ENCODE measurements at regions not wholly inside any gene's neighbourhood (a gene's known extent, or its start where the extent isn't known, plus 50 kb on each side); places are given as distances from the start of the nearest gene placed in this dataset.
"Not testable (repeated sequence)": the region's sequence is repeated elsewhere in the genome, so short reads cannot be mapped to it uniquely, and the experiment has no call there.

DNA sequence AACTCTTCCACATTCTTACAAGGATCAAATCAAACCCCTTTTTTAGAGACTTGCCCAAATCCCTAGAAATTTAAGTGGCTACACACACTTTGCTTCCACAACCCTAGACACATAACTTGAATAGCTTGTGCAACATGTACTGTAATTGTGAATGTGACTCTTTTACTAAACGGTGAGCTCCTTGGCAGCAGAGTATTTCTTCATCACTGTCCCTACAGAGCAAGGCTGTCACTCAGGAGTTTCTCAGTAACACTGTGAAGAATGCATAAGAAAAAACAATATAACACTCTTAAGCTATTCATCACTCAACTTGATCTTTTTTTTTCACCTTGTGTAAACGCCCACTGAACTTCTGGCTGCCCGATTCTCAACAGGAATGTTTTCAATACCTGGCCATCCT is 53.8 kb upstream of the ADAMTS18 start:
- DNase-seq, result no peak

DNA sequence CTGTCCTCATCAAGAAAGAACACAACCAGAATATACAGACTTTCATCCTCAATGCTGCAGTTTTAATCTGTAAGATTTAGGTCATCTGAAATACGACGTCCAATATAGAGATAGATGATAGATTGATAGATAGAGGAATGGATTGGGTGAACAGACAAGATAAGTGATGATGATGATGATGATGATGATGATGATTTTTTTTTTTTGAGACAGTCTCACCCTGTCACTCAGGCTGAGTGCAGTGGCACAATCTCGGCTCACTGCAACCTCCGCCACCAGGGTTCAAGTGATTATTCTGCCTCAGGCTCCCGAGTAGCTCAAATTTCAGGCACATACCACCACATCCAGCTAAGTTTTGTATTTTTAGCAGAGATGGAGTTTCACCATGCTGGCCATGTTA is 56.3 kb upstream of the ADAMTS18 start:
- no peak for DNase-seq

- no peak for DNase-seq
These were observed 62.1 kb upstream of the ADAMTS18 start for GRCh38 chr16:77496934-77497333.

DNA sequence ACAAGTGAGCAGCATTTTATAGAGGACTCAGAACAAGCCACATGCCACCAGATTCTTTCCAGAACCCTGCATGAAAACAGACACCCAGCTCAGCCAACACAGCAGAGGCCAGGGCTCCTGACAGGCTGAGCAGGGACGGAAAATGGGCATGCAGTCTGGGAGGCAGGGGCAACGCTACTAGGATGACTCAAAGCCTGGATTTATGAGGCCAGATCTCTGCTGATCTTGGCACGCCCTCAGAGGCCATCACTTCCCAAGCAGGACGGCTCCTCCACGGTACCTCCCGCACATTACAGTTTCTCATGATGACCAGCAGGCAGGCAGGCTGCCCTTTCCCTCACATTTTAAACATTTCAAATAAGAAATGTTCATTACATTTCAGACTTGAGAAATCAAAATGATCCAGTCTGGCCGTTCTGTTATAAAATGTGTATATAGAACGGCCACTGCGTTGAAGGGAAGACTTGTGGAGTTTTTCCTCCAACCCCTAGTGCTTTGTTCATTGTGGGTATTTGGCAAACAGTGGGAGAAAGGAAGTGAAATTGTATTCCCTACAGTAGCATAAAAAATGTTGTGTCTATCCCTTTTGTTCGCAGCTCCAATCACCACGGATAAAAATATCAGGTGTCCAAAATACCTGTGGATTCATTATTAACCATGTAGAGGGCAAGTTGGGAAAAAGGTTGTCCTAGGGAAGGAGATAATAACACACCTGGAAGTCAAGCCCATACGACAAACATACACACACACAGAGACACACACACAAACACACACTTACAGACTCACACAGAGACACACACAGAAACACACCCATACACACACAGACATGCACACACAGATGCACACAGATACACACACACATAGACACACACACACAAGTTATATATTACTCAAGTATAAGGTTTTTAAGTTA is 64.8 kb upstream of the ADAMTS18 start:
- no peak for DNase-seq

DNA sequence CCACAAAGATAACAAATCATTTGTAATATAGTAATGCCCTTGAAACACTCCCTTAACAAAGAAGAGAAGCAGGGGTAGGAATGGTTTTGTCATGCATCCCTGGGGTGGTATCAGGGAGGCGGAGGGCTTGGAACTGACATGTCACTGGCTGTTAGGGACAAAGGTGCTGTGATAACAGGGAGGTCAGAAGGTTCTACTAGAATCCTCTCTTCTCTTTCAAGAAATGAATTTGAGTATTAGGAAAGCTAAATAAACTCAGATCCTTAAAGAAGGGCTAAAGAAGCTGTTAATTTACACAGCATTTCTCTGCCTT is 65.4 kb upstream of the ADAMTS18 start:
- DNase-seq, result no peak

GRCh38 chr16:77500934-77501664 is 66.3 kb upstream of the ADAMTS18 start:
- no peak for DNase-seq

- no peak for DNase-seq
These were observed 67.6 kb upstream of the ADAMTS18 start for GRCh38 chr16:77502448-77502847.

GRCh38 chr16:77506492-77506891 is 71.7 kb upstream of the ADAMTS18 start:
- DNase-seq, result not testable (repeated sequence)

DNA sequence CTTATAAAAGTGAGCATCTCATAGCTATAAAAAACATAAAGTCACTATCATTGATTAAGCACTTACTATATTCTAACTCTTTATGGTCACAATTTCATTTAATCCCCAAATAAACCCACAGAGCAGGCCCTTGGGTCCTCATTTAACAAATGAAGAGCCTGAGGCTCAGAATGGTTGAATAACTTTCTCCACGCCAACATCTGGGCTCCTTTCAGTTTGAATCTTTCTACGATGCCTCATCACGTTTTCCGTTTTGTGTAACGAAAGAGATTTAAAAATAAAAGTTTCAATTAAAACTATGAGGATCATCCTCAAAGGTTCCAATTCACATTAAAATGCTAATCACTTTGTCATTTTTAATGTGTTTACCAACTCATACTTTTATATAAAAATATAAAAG is 74.2 kb upstream of the ADAMTS18 start:
- no peak for DNase-seq

DNA sequence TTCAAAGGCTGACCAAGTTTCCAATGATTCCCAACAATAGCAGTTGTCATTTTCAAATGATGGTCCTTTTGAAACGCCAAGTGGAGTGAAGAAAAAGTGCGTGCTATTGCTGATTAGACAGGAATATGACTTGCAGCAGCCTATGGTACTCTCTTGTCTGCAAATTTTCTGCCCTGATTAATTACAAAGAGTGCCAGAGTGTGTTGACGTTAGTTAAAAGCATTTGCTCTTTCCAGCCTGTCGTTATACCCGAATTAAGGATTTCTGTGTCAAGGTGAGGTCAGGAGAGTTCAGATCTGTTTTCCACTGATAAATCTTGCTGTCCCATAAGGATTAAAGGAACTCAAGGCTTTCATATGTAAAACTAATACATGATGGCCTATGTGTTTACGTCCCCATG is 75.0 kb upstream of the ADAMTS18 start:
- peak in 1 of 2 experiments; percentile 1 for DNase-seq

- DNase-seq, result no peak
These were observed 76.2 kb upstream of the ADAMTS18 start for GRCh38 chr16:77511053-77511452.

DNA sequence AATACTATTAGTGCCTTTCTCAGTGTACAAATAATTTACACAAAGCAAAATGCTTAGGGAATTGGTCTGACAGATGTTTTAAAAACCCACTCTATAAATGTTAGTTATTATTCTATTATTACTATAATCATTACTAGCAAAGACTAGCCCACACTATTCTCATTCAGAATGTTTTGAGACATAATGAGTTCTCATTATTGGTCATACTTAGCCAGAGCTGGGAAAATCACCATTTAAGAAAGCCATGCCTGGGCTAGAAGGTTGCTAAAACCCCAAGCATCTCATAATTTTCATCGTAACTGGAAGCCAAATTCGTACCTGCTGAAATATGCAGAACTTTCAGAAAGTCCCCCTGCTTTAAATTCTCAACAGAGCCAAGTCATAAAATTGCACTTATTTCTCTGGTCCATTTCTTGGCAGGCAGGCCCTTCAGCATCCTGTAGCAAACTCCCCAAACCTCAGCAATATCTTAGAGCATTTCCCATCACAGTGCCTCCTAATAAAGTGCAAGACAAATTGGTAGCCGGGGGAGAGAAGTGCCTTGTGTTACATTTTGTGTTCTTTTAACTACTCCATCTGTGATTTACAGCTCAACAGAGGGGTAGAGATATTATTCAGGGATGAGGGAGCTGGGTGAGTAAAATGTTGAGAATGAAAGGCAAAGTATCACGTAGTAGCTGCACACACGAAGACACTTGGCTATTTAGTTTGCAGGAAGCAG is 79.8 kb upstream of the ADAMTS18 start:
- DNase-seq, result no peak

DNA sequence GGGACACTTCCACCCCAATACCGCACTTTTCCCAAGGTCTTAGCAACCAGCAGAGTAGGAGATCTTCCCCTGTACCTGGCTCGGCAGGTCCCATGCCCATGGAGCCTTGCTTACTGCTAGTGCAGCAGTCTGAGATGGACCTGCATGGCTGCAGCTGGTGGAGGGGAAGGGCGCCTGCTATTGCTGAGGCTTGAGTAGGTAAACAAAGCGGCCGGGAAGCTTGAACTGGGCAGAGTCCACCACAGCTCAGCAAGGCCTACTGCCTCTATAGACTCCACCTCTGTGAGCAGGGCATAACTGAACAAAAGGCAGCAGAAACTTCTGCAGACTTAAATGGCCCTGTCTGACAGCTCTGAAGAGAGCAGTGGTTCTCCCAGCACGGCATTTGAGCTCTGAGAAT is 90.4 kb upstream of the ADAMTS18 start:
- DNase-seq, result not testable (repeated sequence)

- no peak for DNase-seq
These were observed 96.9 kb upstream of the ADAMTS18 start for GRCh38 chr16:77531752-77532151.

DNA sequence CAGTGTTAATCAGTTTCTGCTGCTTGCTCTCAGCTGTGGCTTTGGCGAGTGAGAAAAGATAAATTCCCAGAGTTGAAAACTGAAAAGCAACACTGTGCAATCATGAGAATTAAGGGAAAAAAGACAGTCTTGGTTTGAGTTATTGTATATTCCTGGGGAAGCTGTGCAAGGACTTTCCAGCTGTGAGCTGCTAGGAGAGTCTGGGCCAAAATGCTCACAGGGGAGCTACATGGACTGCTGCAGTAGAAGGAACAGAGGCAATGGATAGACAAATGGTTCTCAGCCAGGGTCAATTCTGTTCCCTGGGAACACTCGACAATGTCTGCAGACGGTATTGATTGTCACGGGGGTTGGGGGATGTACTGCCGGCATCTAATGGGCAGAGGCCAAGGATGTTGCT is 102.0 kb upstream of the ADAMTS18 start:
- no peak for DNase-seq

GRCh38 chr16:77539421-77540034 is 104.7 kb upstream of the ADAMTS18 start:
- DNase-seq, result no peak

DNA sequence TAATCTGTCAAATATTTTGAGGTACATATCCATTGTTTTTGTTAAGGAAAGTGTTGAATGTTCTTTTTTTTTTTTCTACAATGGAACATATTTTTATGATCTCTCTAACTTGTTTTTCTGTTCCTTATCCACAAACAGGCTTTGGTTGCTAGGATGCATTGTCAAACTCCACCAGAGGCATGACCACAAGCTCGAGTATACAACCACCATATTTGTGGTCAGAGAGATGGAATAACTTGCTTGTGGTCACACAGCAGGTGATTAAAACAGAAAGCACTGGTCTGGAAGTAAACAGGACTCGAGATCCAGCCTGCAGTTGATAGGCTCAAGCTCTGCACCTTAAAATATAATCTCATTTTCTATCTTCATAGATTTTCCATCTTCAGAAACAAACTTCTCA is 105.8 kb upstream of the ADAMTS18 start:
- DNase-seq, result no peak

DNA sequence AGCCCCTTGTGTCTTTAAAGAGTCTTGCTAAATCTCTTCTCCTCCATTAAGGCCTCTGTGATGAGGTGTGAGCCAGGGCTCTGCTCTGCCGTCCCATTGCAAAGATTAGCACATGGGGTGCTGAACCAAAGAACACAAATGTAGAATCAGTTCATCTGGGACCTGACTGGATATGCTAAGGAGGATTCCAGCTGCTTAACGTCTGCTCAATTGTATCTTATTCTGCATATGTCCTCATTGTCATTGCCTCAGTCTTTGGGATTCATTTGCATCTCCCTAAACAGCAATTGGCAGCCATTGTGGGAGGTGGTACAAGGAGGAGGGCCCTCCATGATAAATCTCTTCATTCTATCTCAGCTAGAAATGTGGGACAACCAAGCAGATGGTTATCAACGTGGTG is 106.3 kb upstream of the ADAMTS18 start:
- no peak for DNase-seq

GRCh38 chr16:77548151-77548550 is 113.3 kb upstream of the ADAMTS18 start:
- DNase-seq, result no peak

DNA sequence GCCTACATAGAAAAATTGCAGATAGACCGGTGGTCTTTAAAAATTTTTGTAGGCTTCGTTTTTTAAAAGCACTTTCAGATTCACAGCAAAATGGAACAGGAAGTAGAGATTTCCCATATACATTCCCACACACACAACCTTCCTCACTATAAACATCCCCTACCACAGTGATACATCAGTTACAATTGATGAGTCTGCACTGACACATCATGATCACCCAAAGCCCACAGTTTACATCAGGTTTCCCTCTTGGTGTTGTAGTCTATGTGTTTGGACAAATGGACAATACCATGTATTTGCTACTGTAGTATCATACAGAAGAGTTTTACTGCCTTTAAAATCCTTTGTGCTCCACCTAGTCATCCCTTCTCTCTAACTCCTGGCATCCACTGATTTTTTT is 113.9 kb upstream of the ADAMTS18 start:
- no peak for DNase-seq

DNA sequence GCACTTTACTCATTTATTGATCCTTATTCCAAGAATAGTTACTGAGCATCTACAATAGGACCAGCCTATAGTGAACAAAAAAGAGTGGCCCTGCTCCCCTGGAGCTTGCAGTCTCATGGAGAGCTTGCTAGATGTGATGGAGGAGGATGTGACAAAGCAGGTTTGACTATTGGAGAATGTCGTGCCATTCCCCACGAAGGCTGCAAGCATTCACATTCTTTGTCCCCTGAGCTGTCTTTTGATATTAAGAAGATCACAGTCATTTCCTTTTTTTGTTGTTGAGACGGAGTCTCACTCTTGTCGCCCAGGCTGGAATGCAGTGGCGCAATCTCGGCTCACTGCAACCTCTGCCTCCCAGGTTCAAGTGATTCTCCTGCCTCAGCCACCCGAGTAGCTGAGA is 115.0 kb upstream of the ADAMTS18 start:
- no peak for DNase-seq

DNA sequence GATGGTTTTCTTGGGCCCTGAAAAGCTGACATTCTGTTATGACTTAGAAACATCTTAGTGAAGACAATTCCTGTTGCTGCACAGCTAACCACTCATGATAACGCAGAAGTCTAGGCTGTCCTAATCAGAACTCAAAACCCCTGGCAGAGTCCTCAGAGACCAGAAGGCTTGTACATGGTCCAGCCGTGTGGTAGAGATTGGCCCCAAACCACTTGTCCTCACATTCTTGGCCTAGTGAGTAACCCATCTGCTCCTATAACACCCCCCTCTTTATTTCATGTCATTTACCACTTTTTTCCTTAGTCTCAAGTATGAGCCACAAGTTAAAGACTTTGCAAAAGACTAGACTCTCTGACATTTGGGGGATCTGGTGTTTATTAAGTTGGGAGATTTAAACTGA is 116.5 kb upstream of the ADAMTS18 start:
- DNase-seq, result no peak

- no peak for DNase-seq
These were observed 118.3 kb upstream of the ADAMTS18 start for GRCh38 chr16:77553130-77553529.

Measured in NCI-H1930 (cell line).